IMR-90 (cell line): ENCODE measurements at regions not wholly inside any gene's neighbourhood (a gene's known extent, or its start where the extent isn't known, plus 50 kb on each side); places are given as distances from the start of the nearest gene placed in this dataset.

ENCODE experiments used
- ATAC-seq: fragments of 200-7000 bp; cut with Tn5 transposase; 2 replicates; pipeline ENCODE4 v1.9.1; 2020; ENCODE audit warnings: low read depth, mild to moderate bottlenecking, moderate library complexity
- BruUV-seq: library from RNA; stranded (reverse); fragments of 400-500 nt; replicated peaks from 2 replicates; lab custom pipeline; 2021; lab: Mats Ljungman, UMichigan
- CTCF ChIA-PET: fragments of 300-600 bp; formaldehyde crosslinking; extraction: SDS; loops from one replicate; lab custom pipeline; 2021; ENCODE audit warnings: antibody characterized with exemption; lab: Yijun Ruan, JAX
- POLR2A ChIA-PET: fragments of 300-600 bp; sonication (Branson Sonifier 250); formaldehyde crosslinking; loops from one replicate; lab custom pipeline; 2022; ENCODE audit warnings: antibody characterized with exemption; ENCODE audit not compliant: unreplicated experiment; lab: Charles Lee
- DNase-seq: peaks from one replicate; pipeline ENCODE4 v3.0.0; 2013
- H2AFZ ChIP-seq: replicated peaks from 2 replicates; pipeline ENCODE3; 2013; ENCODE audit warnings: low read length, mild to moderate bottlenecking; ENCODE audit not compliant: poor library complexity
- H2AK5ac ChIP-seq: 2 replicates; pipeline ENCODE4 v1.6.1; 2013; ENCODE audit warnings: low read depth, low read length, inconsistent platforms
- H2AK9ac ChIP-seq: replicated peaks from 2 replicates; pipeline ENCODE3; 2013; ENCODE audit warnings: mild to moderate bottlenecking, low read depth, low read length, moderate library complexity; ENCODE audit not compliant: poor library complexity
- H2BK120ac ChIP-seq: 2 replicates; pipeline ENCODE4 v1.6.1; 2013; ENCODE audit warnings: low read depth, low read length, inconsistent platforms
- H2BK15ac ChIP-seq: 3 replicates; pipeline ENCODE4 v1.6.1; 2013; ENCODE audit warnings: low read depth, low read length, inconsistent platforms
- H2BK20ac ChIP-seq: 2 replicates; pipeline ENCODE4 v1.6.1; 2013; ENCODE audit warnings: low read depth, mild to moderate bottlenecking, inconsistent platforms, low read length, moderate library complexity
- H2BK5ac ChIP-seq: 2 replicates; pipeline ENCODE4 v1.6.1; 2013; ENCODE audit warnings: mild to moderate bottlenecking, low read depth, low read length, inconsistent platforms; ENCODE audit not compliant: poor library complexity, severe bottlenecking
- H3K14ac ChIP-seq: replicated peaks from 2 replicates; pipeline ENCODE4 v1.6.1; 2013; ENCODE audit warnings: low read depth, low read length, inconsistent platforms
- H3K18ac ChIP-seq: 2 replicates; pipeline ENCODE4 v1.6.1; 2013; ENCODE audit warnings: low read depth, low read length, control low read depth
- H3K23ac ChIP-seq: 2 replicates; pipeline ENCODE4 v1.6.1; 2013; ENCODE audit warnings: low read depth, low read length, inconsistent platforms
- H3K27ac ChIP-seq: 2 replicates; pipeline ENCODE4 v1.5.1; 2013; ENCODE audit warnings: mild to moderate bottlenecking, control low read depth, low read length; ENCODE audit not compliant: insufficient read depth
- H3K27me3 ChIP-seq: 2 replicates; pipeline ENCODE4 v1.6.1; 2013; ENCODE audit warnings: low read length; ENCODE audit not compliant: control insufficient read depth, insufficient read depth
- H3K36me3 ChIP-seq: 2 replicates; pipeline ENCODE4 v1.6.1; 2013; ENCODE audit warnings: low read length, mixed read lengths; ENCODE audit not compliant: control insufficient read depth, insufficient read depth
- H3K4ac ChIP-seq: 2 replicates; pipeline ENCODE4 v1.6.1; 2013; ENCODE audit warnings: low read depth, low read length, inconsistent platforms
- H3K4me1 ChIP-seq: 2 replicates; pipeline ENCODE4 v1.6.1; 2013; ENCODE audit warnings: low read length, mixed read lengths; ENCODE audit not compliant: control insufficient read depth, insufficient read depth
- H3K4me2 ChIP-seq: 2 replicates; pipeline ENCODE4 v1.6.1; 2013; ENCODE audit warnings: low read depth, mild to moderate bottlenecking, control low read depth, low read length, moderate library complexity
- H3K4me3 ChIP-seq: 2 replicates; pipeline ENCODE4 v1.5.1; 2013; ENCODE audit warnings: low read depth, mild to moderate bottlenecking, control low read depth, low read length, moderate library complexity; ENCODE audit not compliant: insufficient read depth
- H3K56ac ChIP-seq: 2 replicates; pipeline ENCODE4 v1.6.1; 2013; ENCODE audit warnings: low read length, inconsistent platforms; ENCODE audit not compliant: insufficient read depth; ENCODE audit errors: extremely low read depth
- H3K79me1 ChIP-seq, 2 experiments: 2 replicates each; pipeline ENCODE4 v1.6.1; 2013; ENCODE audit warnings: low read length in 2 of 2, inconsistent platforms in 1 of 2, low read depth in 1 of 2
- H3K9ac ChIP-seq: 2 replicates; pipeline ENCODE4 v1.6.1; 2013; ENCODE audit warnings: low read depth, low read length, control low read depth
- H3K9me1 ChIP-seq: 2 replicates; pipeline ENCODE4 v1.6.1; 2013; ENCODE audit warnings: low read length, inconsistent platforms; ENCODE audit not compliant: insufficient read depth
- H3K9me3 ChIP-seq: 2 replicates; pipeline ENCODE4 v1.6.1; 2013; ENCODE audit warnings: low read length; ENCODE audit not compliant: control insufficient read depth, insufficient read depth
- H4K20me1 ChIP-seq: 2 replicates; pipeline ENCODE4 v1.6.1; 2013; ENCODE audit warnings: low read length, inconsistent platforms; ENCODE audit not compliant: insufficient read depth
- H4K5ac ChIP-seq: 2 replicates; pipeline ENCODE4 v1.6.1; 2013; ENCODE audit warnings: mild to moderate bottlenecking, low read depth, low read length, control low read depth
- H4K8ac ChIP-seq, 2 experiments: 2 replicates each; pipeline ENCODE4 v1.6.1; 2013; ENCODE audit warnings: low read depth in 2 of 2, low read length in 2 of 2, control low read depth in 1 of 2, inconsistent platforms in 1 of 2
- H4K91ac ChIP-seq: 2 replicates; pipeline ENCODE4 v1.6.1; 2013; ENCODE audit warnings: low read depth, low read length, inconsistent platforms; ENCODE audit not compliant: insufficient read depth
- CEBPB ChIP-seq: IDR thresholded peaks from 2 replicates; pipeline ENCODE4 v1.6.1; 2012; ENCODE audit warnings: low read depth, low read length, improper control_type of control experiment
- CTCF ChIP-seq: conservative IDR thresholded peaks from 2 replicates; pipeline ENCODE4 v1.5.1; 2012; ENCODE audit warnings: mild to moderate bottlenecking, low read depth, low read length, improper control_type of control experiment
- WGBS, 2 experiments: methylation state at CpG; one replicate each; pipeline versions ENCODE4 v1.1.5 to v1.1.7; 2013; ENCODE audit warnings: missing lambda C conversion rate in 2 of 2; ENCODE audit not compliant: insufficient read length in 1 of 2; ENCODE audit errors: extremely low coverage in 2 of 2; 5-methylcytosine and 5-hydroxymethylcytosine counted together
- dilution Hi-C: fragments of 300-500 bp; cut with HindIII; formaldehyde crosslinking; loops from one replicate; pipeline ENCODE4 v1.14.3; 2018; ENCODE audit warnings: low sequenced_read_pairs; ENCODE audit not compliant: unreplicated experiment
- in situ Hi-C: fragments of 300-500 bp; cut with MboI; formaldehyde crosslinking; loops from 3 replicates; pipeline ENCODE4 v1.14.3; 2019; ENCODE audit warnings: low sequenced_read_pairs, inconsistent platforms, mixed read lengths
- intact Hi-C: fragments of 100-400 bp; cut with micrococcal nuclease; formaldehyde crosslinking; loops from 2 replicates; pipeline ENCODE4 v1.10.0; 2022

- BruUV-seq, result no TSS peak
- H3K27ac ChIP-seq, result no peak overlapping the region
These were observed 203.1 kb upstream of the CNOT2 start for GRCh38 chr12:70040141-70040540.

More at GRCh38 chr12:70040141-70040540, 203.1 kb upstream of the CNOT2 start:
- TF ChIP-seq CEBPB, result no peak
- TF ChIP-seq CTCF, result 0 out of 2 replicates have a peak, but pooled peaks have one; percentile 12
- H2BK5ac ChIP-seq, result no peak overlapping the region
- no peak overlapping the region for H4K5ac ChIP-seq
- POLR2A ChIA-PET, result no interaction called here
- in situ Hi-C loops (no loop called here), intact Hi-C loops (no loop called here), dilution Hi-C loops (no loop called here)
- no peak overlapping the region for H3K4ac ChIP-seq
- H4K20me1 ChIP-seq, result no peaks in the 10 kb centered on the region
- no peaks in the 10 kb centered on the region for H3K9me3 ChIP-seq
- H2BK15ac ChIP-seq, result no peak overlapping the region
- H2AK5ac ChIP-seq, result no peak overlapping the region
- no peak overlapping the region for H3K18ac ChIP-seq
- H3K4me3 ChIP-seq, result no peak overlapping the region
- no peak overlapping the region for H3K23ac ChIP-seq
- H4K91ac ChIP-seq, result no peak overlapping the region
- H3K4me1 ChIP-seq, result no peaks in the 10 kb centered on the region
- no peaks in the 10 kb centered on the region for H3K9me1 ChIP-seq
- no peak overlapping the region for H2AK9ac ChIP-seq
- no peak overlapping the region for H3K9ac ChIP-seq
- H3K36me3 ChIP-seq, result no peaks in the 10 kb centered on the region
- H3K27me3 ChIP-seq, result no peaks in the 10 kb centered on the region
- no peak overlapping the region for H2BK120ac ChIP-seq
- WGBS, 2 experiments, result no CpG with 5 or more reads among the region's 2 CpGs
- ATAC-seq, result peak; percentile 67
- H3K56ac ChIP-seq, result no peak overlapping the region
- no peak overlapping the region for H3K4me2 ChIP-seq
- H4K8ac ChIP-seq, result no peak overlapping the region
- peak; percentile 72 for DNase-seq
- H2AFZ ChIP-seq, result no peak overlapping the region
- no peaks in the 10 kb centered on the region for H3K79me1 ChIP-seq
- CTCF ChIA-PET, result no interaction called here
- no peak overlapping the region for H3K14ac ChIP-seq
- H2BK20ac ChIP-seq, result no peak overlapping the region
